ENCODE measurements at regions not wholly inside any gene's neighbourhood (a gene's known extent, or its start where the extent isn't known, plus 50 kb on each side); places are given as distances from the start of the nearest gene placed in this dataset.
"Not testable (repeated sequence)": the region's sequence is repeated elsewhere in the genome, so short reads cannot be mapped to it uniquely, and the experiment has no call there.

DNA sequence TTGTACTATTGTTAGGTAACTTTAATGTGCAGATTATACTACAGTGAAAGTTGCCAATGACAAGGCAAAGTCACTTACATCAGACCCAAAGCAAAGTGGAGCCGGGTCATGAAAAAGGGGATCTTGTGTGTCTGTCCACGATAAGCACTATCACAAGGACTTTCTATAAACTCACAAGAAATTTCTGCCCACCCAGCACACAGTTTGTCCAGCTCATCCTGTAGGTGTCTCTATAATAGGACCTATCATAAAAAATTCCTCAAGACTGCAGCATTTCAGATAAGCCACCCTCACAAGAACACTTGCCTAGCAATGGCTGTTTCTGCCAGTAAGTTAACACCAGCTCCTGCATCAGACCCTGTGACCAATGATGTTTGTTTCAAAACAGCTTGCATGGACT lies 335.9 kb downstream of the OR4F29 start:
- TF ChIP-seq, protein P1, sequence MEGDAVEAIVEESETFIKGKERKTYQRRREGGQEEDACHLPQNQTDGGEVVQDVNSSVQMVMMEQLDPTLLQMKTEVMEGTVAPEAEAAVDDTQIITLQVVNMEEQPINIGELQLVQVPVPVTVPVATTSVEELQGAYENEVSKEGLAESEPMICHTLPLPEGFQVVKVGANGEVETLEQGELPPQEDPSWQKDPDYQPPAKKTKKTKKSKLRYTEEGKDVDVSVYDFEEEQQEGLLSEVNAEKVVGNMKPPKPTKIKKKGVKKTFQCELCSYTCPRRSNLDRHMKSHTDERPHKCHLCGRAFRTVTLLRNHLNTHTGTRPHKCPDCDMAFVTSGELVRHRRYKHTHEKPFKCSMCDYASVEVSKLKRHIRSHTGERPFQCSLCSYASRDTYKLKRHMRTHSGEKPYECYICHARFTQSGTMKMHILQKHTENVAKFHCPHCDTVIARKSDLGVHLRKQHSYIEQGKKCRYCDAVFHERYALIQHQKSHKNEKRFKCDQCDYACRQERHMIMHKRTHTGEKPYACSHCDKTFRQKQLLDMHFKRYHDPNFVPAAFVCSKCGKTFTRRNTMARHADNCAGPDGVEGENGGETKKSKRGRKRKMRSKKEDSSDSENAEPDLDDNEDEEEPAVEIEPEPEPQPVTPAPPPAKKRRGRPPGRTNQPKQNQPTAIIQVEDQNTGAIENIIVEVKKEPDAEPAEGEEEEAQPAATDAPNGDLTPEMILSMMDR (IDR thresholded peaks at IDR 0.05) = not testable (repeated sequence)
- not testable (repeated sequence) for TF ChIP-seq POLR2AphosphoS5, TCF7L2 (IDR thresholded peaks at IDR 0.05; ENCODE audit: low read depth, low read length)

Data from Panc1 (cell line).